HEK293 (cell line): ENCODE measurements at regions not wholly inside any gene's neighbourhood (a gene's known extent, or its start where the extent isn't known, plus 50 kb on each side); places are given as distances from the start of the nearest gene placed in this dataset.

ENCODE experiments used
- CTCF ChIA-PET: fragments of 350-600 bp; formaldehyde crosslinking; extraction: SDS; loops from one replicate; lab custom pipeline; 2021; ENCODE audit warnings: antibody characterized with exemption; lab: Yijun Ruan, JAX
- POLR2A ChIA-PET: fragments of 300-600 bp; formaldehyde crosslinking; extraction: SDS; loops from one replicate; lab custom pipeline; 2020; ENCODE audit warnings: antibody characterized with exemption, inconsistent platforms; lab: Yijun Ruan, JAX
- H3K27ac ChIP-seq: fragments of 200-500 bp; sonication (Bioruptor generic); 2 replicates; pipeline ENCODE4 v1.5.1; 2014; ENCODE audit warnings: low read depth, low read length, control low read depth, inconsistent platforms; ENCODE audit errors: extremely low read depth
- H3K36me3 ChIP-seq, 2 experiments: fragments of 200-500 bp in 1 of 2; sonication (Bioruptor generic) in 1 of 2; 1 replicate in 1 of 2; 2 replicates in 1 of 2; pipeline ENCODE4 v1.5.1; 2014 to 2017; ENCODE audit warnings: inconsistent platforms in 2 of 2, low read length in 2 of 2; ENCODE audit not compliant: control insufficient read depth in 2 of 2, insufficient read depth in 1 of 2
- H3K4me1 ChIP-seq: fragments of 200-500 bp; sonication (Bioruptor generic); 2 replicates; pipeline ENCODE4 v1.5.1; 2014; ENCODE audit warnings: mild to moderate bottlenecking, low read length, inconsistent platforms; ENCODE audit not compliant: control insufficient read depth, insufficient read depth
- H3K4me3 ChIP-seq: 2 replicates; pipeline ENCODE4 v1.5.1; 2011; ENCODE audit warnings: low read depth, mild to moderate bottlenecking, control low read depth, low read length, moderate library complexity
- H3K9me3 ChIP-seq: fragments of 200-500 bp; sonication (Bioruptor generic); 2 replicates; pipeline ENCODE4 v1.5.1; 2014; ENCODE audit warnings: low read depth, low read length, inconsistent platforms; ENCODE audit not compliant: control insufficient read depth, insufficient read depth
- BCL11B ChIP-seq: fragments of 450-650 bp; formaldehyde crosslinking; IDR thresholded peaks from 2 replicates; pipeline ENCODE4 v1.5.1; 2016; ENCODE audit warnings: low read depth, missing biosample characterization, missing genetic modification characterization
- GLI4 ChIP-seq: fragments of 450-650 bp; formaldehyde crosslinking; IDR thresholded peaks from 2 replicates; pipeline ENCODE4 v1.5.1; 2016; ENCODE audit warnings: missing biosample characterization, missing genetic modification characterization
- HOXA7 ChIP-seq: sonication (generic); formaldehyde crosslinking; IDR thresholded peaks from 2 replicates; pipeline ENCODE4 v1.8.1; 2022; ENCODE audit warnings: missing genetic modification reagents, borderline replicate concordance
- MZF1 ChIP-seq: fragments of 450-650 bp; formaldehyde crosslinking; IDR thresholded peaks from 2 replicates; pipeline ENCODE4 v1.5.1; 2017; ENCODE audit warnings: missing biosample characterization, missing genetic modification characterization, borderline replicate concordance
- SP3 ChIP-seq: fragments of 450-650 bp; formaldehyde crosslinking; IDR thresholded peaks from 2 replicates; pipeline ENCODE4 v1.5.1; 2016; ENCODE audit warnings: missing biosample characterization, missing genetic modification characterization
- ZBTB8A ChIP-seq: fragments of 450-650 bp; formaldehyde crosslinking; IDR thresholded peaks from 2 replicates; pipeline ENCODE4 v1.5.1; 2016; ENCODE audit warnings: missing biosample characterization, missing genetic modification characterization
- ZEB2 ChIP-seq: fragments of 450-650 bp; formaldehyde crosslinking; IDR thresholded peaks from 2 replicates; pipeline ENCODE4 v1.5.1; 2016; ENCODE audit warnings: missing biosample characterization, missing genetic modification characterization
- ZFP41 ChIP-seq: fragments of 450-650 bp; formaldehyde crosslinking; IDR thresholded peaks from 2 replicates; pipeline ENCODE4 v1.5.1; 2016; ENCODE audit warnings: missing biosample characterization, missing genetic modification characterization, borderline replicate concordance
- ZFP69B ChIP-seq: fragments of 450-650 bp; formaldehyde crosslinking; IDR thresholded peaks from 2 replicates; pipeline ENCODE4 v1.5.1; 2016; ENCODE audit warnings: missing biosample characterization, missing genetic modification characterization
- ZNF114 ChIP-seq: fragments of 450-650 bp; formaldehyde crosslinking; IDR thresholded peaks from 2 replicates; pipeline ENCODE4 v1.5.0; 2017; ENCODE audit warnings: missing biosample characterization, missing genetic modification characterization
- ZNF132 ChIP-seq: fragments of 450-650 bp; formaldehyde crosslinking; IDR thresholded peaks from 2 replicates; pipeline ENCODE4 v1.5.1; 2017; ENCODE audit warnings: missing biosample characterization, missing genetic modification characterization, borderline replicate concordance
- ZNF138 ChIP-seq: fragments of 450-650 bp; formaldehyde crosslinking; IDR thresholded peaks from 2 replicates; pipeline ENCODE4 v1.5.1; 2016; ENCODE audit warnings: missing biosample characterization, missing genetic modification characterization, borderline replicate concordance
- ZNF140 ChIP-seq: fragments of 450-650 bp; formaldehyde crosslinking; IDR thresholded peaks from 2 replicates; pipeline ENCODE4 v1.5.1; 2016; ENCODE audit warnings: missing biosample characterization, missing genetic modification characterization
- ZNF174 ChIP-seq: fragments of 450-650 bp; formaldehyde crosslinking; IDR thresholded peaks from 2 replicates; pipeline ENCODE4 v1.5.0; 2017; ENCODE audit warnings: missing biosample characterization, mild to moderate bottlenecking, missing genetic modification characterization
- ZNF23 ChIP-seq: fragments of 450-650 bp; formaldehyde crosslinking; IDR thresholded peaks from 2 replicates; pipeline ENCODE4 v1.5.1; 2016; ENCODE audit warnings: missing biosample characterization, missing genetic modification characterization, borderline replicate concordance
- ZNF416 ChIP-seq: fragments of 450-650 bp; formaldehyde crosslinking; IDR thresholded peaks from 2 replicates; pipeline ENCODE4 v1.5.1; 2016; ENCODE audit warnings: missing biosample characterization, missing genetic modification characterization
- ZNF433 ChIP-seq: fragments of 450-650 bp; formaldehyde crosslinking; IDR thresholded peaks from 2 replicates; pipeline ENCODE4 v1.5.1; 2016; ENCODE audit warnings: missing biosample characterization, missing genetic modification characterization, low read depth
- ZNF548 ChIP-seq: fragments of 450-650 bp; formaldehyde crosslinking; IDR thresholded peaks from 2 replicates; pipeline ENCODE4 v1.5.1; 2016; ENCODE audit warnings: missing biosample characterization, missing genetic modification characterization
- ZNF654 ChIP-seq: fragments of 450-650 bp; formaldehyde crosslinking; IDR thresholded peaks from 2 replicates; pipeline ENCODE4 v1.5.1; 2016; ENCODE audit warnings: low read depth, missing biosample characterization, missing genetic modification characterization
- TF ChIP-seq, protein P1 (sequence below): fragments of 450-650 bp; formaldehyde crosslinking; IDR thresholded peaks from 2 replicates; pipeline ENCODE4 v1.5.1; 2016; ENCODE audit warnings: missing biosample characterization, missing genetic modification characterization
- TF ChIP-seq, protein P2 (sequence below): IDR thresholded peaks from 2 replicates; pipeline ENCODE4 v1.6.1; 2011; ENCODE audit warnings: mild to moderate bottlenecking, low read depth, low read length, borderline replicate concordance
- TF ChIP-seq, protein P3 (sequence below): fragments of 450-650 bp; formaldehyde crosslinking; IDR thresholded peaks from 2 replicates; pipeline ENCODE4 v1.5.1; 2016; ENCODE audit warnings: missing biosample characterization, missing genetic modification characterization
- TF ChIP-seq, protein P4 (sequence below): fragments of 450-650 bp; formaldehyde crosslinking; IDR thresholded peaks from 2 replicates; pipeline ENCODE4 v1.5.1; 2016; ENCODE audit warnings: missing biosample characterization, missing genetic modification characterization
- TF ChIP-seq, protein P5 (sequence below): fragments of 450-650 bp; formaldehyde crosslinking; IDR thresholded peaks from 2 replicates; pipeline ENCODE4 v1.5.1; 2016; ENCODE audit warnings: missing biosample characterization, missing genetic modification characterization, borderline replicate concordance

DNA sequence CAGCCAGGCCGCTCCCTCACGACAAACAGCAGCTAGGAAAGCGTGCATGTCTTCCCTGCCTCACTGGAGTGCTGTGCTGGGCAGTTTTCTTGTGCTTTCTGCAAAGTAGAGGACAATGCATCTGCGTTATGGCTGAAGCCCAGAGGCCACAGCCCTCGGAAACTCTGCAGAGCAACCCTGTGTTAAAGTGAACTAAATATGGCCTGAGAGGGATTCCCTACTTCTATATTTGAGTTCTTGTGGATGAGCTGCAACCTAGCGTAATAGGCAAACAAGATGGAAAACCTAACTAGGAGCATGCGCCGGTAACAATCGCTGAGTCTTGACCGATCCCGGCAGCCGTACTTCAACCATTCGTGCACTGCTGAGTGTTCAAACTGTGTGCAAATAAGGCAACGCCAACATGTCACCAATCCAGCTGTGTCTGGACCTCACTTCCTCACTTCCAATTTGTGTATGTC lies 471.9 kb upstream of the HS6ST1 start:
- Histone ChIP-seq H3K27ac (no peak overlapping the region), H3K4me3 (no peak overlapping the region), H3K4me1 (no peaks in the 10 kb centered on the region), H3K36me3 (no peaks in the 10 kb centered on the region), H3K9me3 (no peaks in the 10 kb centered on the region)
- TF ChIP-seq, protein P1, sequence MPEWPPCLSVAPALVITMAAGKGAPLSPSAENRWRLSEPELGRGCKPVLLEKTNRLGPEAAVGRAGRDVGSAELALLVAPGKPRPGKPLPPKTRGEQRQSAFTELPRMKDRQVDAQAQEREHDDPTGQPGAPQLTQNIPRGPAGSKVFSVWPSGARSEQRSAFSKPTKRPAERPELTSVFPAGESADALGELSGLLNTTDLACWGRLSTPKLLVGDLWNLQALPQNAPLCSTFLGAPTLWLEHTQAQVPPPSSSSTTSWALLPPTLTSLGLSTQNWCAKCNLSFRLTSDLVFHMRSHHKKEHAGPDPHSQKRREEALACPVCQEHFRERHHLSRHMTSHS = no peak
- TF ChIP-seq ZNF23 (tag by site-specific recombination) (no peak), ZEB2 (tag by site-specific recombination) (no peak), ZNF433 (tag by site-specific recombination) (no peak), ZNF140 (no peak), ZNF548 (tag by site-specific recombination) (no peak), ZNF654 (tag by site-specific recombination) (no peak), ZNF138 (tag by site-specific recombination) (no peak), ZNF132 (tag by site-specific recombination) (no peak)
- TF ChIP-seq, protein P2, sequence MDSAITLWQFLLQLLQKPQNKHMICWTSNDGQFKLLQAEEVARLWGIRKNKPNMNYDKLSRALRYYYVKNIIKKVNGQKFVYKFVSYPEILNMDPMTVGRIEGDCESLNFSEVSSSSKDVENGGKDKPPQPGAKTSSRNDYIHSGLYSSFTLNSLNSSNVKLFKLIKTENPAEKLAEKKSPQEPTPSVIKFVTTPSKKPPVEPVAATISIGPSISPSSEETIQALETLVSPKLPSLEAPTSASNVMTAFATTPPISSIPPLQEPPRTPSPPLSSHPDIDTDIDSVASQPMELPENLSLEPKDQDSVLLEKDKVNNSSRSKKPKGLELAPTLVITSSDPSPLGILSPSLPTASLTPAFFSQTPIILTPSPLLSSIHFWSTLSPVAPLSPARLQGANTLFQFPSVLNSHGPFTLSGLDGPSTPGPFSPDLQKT = no peak
- TF ChIP-seq, protein P3, sequence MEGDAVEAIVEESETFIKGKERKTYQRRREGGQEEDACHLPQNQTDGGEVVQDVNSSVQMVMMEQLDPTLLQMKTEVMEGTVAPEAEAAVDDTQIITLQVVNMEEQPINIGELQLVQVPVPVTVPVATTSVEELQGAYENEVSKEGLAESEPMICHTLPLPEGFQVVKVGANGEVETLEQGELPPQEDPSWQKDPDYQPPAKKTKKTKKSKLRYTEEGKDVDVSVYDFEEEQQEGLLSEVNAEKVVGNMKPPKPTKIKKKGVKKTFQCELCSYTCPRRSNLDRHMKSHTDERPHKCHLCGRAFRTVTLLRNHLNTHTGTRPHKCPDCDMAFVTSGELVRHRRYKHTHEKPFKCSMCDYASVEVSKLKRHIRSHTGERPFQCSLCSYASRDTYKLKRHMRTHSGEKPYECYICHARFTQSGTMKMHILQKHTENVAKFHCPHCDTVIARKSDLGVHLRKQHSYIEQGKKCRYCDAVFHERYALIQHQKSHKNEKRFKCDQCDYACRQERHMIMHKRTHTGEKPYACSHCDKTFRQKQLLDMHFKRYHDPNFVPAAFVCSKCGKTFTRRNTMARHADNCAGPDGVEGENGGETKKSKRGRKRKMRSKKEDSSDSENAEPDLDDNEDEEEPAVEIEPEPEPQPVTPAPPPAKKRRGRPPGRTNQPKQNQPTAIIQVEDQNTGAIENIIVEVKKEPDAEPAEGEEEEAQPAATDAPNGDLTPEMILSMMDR (tag by site-specific recombination) = no peak
- TF ChIP-seq, protein P4, sequence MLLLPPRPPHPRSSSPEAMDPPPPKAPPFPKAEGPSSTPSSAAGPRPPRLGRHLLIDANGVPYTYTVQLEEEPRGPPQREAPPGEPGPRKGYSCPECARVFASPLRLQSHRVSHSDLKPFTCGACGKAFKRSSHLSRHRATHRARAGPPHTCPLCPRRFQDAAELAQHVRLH (tag by site-specific recombination) = no peak
- POLR2A ChIA-PET = no interaction called here
- CTCF ChIA-PET = no interaction called here

DNA sequence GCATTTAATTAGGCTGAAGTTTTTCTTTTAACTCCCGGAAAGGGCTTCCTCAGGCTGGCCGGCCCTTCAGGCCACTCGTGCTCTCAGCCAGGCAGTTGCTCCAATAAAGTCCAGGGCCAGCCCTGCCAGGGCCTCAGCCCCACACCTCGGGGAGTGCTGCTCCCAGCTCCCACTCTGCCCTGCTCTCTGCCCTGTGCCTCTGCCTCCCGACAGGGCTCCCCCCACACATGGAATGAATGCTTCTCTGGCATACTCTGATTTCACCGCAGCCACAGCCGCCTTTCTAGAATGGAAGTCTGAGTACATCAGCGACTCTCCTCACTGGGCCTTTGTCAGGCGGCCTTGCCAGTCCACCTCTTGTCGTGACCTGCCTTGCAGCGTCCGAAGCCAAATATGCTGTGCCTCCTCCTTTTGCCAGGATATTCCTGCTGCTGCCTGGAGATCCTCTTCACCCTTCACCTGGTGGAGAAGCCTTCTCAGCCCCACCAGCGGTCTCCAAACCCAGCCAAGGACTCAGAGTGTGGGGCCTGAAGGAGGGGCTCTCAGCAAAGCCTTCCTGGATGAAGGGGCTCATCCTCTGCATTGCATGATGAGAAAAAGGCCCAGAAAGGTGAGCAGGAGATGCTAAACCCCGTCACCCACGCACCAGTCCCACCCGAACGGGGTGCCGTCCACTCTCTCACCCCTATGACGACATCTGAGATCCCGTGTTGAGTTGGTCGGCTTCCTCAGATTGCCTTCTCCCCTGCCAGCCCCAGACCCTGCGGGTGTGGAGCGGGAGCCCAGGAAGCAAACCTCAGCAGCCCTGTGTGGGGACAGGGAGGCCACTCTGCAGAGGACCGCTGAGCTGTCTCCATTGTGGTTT lies 472.7 kb upstream of the HS6ST1 start:
- no peak overlapping the region for H3K4me3 ChIP-seq
- ChIA-PET CTCF (no interaction called here), POLR2A (no interaction called here)
- no peaks in the 10 kb centered on the region for H3K4me1 ChIP-seq
- no peaks in the 10 kb centered on the region for H3K9me3 ChIP-seq
- H3K36me3 ChIP-seq = no peaks in the 10 kb centered on the region
- H3K27ac ChIP-seq = no peak overlapping the region
- no peak for TF ChIP-seq GLI4 (tag by site-specific recombination)
- TF ChIP-seq ZFP41 = no peak
- TF ChIP-seq ZNF174 (tag by site-specific recombination) = no peak
- TF ChIP-seq, protein P5, sequence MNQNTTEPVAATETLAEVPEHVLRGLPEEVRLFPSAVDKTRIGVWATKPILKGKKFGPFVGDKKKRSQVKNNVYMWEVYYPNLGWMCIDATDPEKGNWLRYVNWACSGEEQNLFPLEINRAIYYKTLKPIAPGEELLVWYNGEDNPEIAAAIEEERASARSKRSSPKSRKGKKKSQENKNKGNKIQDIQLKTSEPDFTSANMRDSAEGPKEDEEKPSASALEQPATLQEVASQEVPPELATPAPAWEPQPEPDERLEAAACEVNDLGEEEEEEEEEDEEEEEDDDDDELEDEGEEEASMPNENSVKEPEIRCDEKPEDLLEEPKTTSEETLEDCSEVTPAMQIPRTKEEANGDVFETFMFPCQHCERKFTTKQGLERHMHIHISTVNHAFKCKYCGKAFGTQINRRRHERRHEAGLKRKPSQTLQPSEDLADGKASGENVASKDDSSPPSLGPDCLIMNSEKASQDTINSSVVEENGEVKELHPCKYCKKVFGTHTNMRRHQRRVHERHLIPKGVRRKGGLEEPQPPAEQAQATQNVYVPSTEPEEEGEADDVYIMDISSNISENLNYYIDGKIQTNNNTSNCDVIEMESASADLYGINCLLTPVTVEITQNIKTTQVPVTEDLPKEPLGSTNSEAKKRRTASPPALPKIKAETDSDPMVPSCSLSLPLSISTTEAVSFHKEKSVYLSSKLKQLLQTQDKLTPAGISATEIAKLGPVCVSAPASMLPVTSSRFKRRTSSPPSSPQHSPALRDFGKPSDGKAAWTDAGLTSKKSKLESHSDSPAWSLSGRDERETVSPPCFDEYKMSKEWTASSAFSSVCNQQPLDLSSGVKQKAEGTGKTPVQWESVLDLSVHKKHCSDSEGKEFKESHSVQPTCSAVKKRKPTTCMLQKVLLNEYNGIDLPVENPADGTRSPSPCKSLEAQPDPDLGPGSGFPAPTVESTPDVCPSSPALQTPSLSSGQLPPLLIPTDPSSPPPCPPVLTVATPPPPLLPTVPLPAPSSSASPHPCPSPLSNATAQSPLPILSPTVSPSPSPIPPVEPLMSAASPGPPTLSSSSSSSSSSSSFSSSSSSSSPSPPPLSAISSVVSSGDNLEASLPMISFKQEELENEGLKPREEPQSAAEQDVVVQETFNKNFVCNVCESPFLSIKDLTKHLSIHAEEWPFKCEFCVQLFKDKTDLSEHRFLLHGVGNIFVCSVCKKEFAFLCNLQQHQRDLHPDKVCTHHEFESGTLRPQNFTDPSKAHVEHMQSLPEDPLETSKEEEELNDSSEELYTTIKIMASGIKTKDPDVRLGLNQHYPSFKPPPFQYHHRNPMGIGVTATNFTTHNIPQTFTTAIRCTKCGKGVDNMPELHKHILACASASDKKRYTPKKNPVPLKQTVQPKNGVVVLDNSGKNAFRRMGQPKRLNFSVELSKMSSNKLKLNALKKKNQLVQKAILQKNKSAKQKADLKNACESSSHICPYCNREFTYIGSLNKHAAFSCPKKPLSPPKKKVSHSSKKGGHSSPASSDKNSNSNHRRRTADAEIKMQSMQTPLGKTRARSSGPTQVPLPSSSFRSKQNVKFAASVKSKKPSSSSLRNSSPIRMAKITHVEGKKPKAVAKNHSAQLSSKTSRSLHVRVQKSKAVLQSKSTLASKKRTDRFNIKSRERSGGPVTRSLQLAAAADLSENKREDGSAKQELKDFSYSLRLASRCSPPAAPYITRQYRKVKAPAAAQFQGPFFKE (tag by site-specific recombination) = no peak
- TF ChIP-seq ZNF416 = no peak
- no peak for TF ChIP-seq ZFP69B (tag by site-specific recombination)
- no peak for TF ChIP-seq SP3 (tag by site-specific recombination)
- no peak for TF ChIP-seq MZF1 (tag by site-specific recombination)
- TF ChIP-seq ZNF114 (tag by site-specific recombination) = no peak
- TF ChIP-seq BCL11B (tag by site-specific recombination) = no peak
- TF ChIP-seq ZBTB8A (tag by site-specific recombination) = no peak
- no peak for TF ChIP-seq HOXA7 (CRISPR knock-in tag)
